Stimulated activated naive CD8-positive, alpha-beta T cell treated with anti-CD3 and anti-CD28 coated beads, Interleukin-15, amount 100 ng/mL, for 72 hours (primary cell): ENCODE measurements at regions not wholly inside any gene's neighbourhood (a gene's known extent, or its start where the extent isn't known, plus 50 kb on each side); places are given as distances from the start of the nearest gene placed in this dataset.
"Not testable (repeated sequence)": the region's sequence is repeated elsewhere in the genome, so short reads cannot be mapped to it uniquely, and the experiment has no call there.

ENCODE experiments used
- ATAC-seq: fragments of 150-1000 bp; cut with Tn5 transposase; 2 replicates; pipeline ENCODE4 v1.10.0; 2021; ENCODE audit warnings: mild to moderate bottlenecking, moderate library complexity
- DNase-seq, 2 donors: peaks; one replicate each; pipeline ENCODE4 v3.0.0; 2021 to 2022
- H3K27ac Mint-ChIP-seq, 2 donors: one replicate each; pipeline ENCODE4 v1.8.0; 2022; ENCODE audit warnings: mild to moderate bottlenecking in 2 of 2, mixed read lengths in 2 of 2, moderate library complexity in 2 of 2
- H3K27me3 Mint-ChIP-seq: one replicate; pipeline ENCODE4 v1.8.0; 2022; ENCODE audit warnings: mixed read lengths
- H3K4me1 Mint-ChIP-seq: one replicate; pipeline ENCODE4 v1.8.0; 2022; ENCODE audit warnings: mild to moderate bottlenecking, mixed read lengths
- H3K4me3 Mint-ChIP-seq, 2 donors: one replicate each; pipeline ENCODE4 v1.8.0; 2022; ENCODE audit warnings: mild to moderate bottlenecking in 2 of 2, mixed read lengths in 2 of 2, moderate library complexity in 1 of 2
- H3K9me3 Mint-ChIP-seq, 2 donors: one replicate each; pipeline ENCODE4 v1.8.0; 2022; ENCODE audit warnings: mixed read lengths in 2 of 2

DNA sequence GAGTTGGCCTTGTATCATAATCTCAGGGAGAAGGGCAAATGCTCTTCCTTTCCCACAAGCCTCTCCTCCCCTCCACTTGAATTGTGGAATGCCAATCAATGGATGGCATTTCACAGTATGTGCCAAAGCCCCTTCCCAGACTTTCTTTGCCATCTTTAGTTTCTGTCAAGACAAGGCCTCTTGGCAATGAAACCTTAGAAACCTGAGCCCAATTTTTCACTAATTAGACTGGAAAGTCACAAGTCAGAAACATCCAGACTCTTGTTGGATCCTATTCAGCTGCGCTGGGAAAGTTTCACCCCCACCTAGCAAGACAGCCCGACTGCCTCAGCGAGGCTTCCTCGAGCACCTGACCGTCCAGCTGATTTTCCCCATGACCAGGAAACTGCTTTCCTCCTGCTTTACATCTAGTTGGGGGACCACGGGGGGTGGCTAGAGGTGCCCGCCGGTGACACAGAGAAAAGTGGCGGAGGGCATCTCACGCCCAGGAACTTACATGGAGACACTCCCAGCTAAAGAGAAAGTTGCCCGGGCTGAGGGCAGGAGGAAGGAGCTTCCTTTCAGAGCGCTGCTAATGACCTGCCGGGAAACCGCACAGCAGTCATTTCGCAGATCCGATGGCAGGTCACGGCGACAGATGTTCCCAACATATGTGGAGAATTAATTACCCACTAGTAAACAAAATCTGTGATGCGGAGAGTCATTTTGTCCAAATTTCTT is 302.6 kb upstream of the RRP15 start:
- DNase-seq (no peak), ATAC-seq (no peak)
- no peaks in the 10 kb centered on the region for H3K4me1 Mint-ChIP-seq
- H3K9me3 Mint-ChIP-seq = peaks cover 0 to 5% of the 10 kb centered on the region in 2 donors
- H3K27me3 Mint-ChIP-seq = no peaks in the 10 kb centered on the region
- no peak overlapping the region for H3K4me3 Mint-ChIP-seq
- no peak overlapping the region for H3K27ac Mint-ChIP-seq

DNA sequence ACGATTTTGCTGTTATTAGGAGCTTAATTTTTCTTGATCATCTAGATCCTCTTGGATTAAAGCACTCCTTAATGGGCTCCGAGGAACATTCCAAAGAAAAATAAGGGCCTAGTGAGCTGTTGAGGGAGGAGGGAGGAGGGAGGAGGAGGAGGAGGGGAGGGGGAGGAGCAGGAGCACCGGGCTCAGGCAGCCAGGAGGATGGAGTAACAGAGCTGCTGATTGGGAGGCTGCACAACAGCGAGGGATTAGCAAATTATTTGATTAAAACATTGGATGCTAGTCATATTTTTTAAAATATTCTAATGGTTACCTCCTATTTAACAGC is 302.1 kb upstream of the RRP15 start:
- Mint-ChIP-seq H3K9me3 (peaks cover 0 to 5% of the 10 kb centered on the region in 2 donors), H3K27me3 (no peaks in the 10 kb centered on the region), H3K4me3 (no peak overlapping the region), H3K4me1 (no peaks in the 10 kb centered on the region), H3K27ac (no peak overlapping the region)
- DNase-seq = no peak
- ATAC-seq = no peak

DNA sequence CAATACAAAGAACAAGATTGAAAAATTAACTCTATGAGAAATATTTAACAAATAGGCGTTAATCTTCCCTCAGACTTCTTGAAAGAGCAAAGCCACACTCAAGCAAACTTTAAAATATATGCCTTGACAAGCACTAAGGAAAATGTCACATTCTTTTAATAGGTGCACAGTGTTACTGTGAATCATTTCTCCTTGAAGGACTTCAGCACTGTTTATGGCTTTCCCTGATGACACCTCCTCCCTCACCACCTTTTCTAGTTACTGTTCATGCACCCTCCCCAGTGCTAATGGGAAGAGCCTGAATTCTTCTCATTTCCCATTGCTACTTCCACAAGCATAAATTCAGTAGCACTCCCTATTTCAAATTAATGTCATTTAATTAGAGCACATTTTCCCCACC is 299.5 kb upstream of the RRP15 start:
- Mint-ChIP-seq H3K4me1 (no peaks in the 10 kb centered on the region), H3K27me3 (no peaks in the 10 kb centered on the region), H3K4me3 (no peak overlapping the region), H3K27ac (no peak overlapping the region), H3K9me3 (no peaks in the 10 kb centered on the region)
- DNase-seq (no peak), ATAC-seq (no peak)

DNA sequence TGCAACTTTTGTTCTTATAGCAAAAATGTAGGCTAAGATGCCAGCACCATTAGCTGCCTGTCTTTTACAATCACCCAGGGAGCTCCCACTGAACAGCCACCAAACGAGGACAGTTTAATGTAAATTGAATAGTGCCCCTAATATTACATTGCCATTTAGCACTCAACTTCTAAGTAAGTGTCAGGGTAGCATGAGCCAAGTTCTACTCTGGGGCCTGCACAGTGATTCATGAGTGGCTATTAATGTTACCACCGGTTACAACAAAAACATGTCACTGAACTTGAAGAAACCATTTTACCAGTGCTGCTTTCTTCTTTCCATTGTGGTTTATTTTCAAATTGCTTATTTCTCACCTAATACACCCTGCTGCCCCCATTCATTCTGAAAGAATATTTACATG is 295.6 kb upstream of the RRP15 start:
- ATAC-seq (no peak), DNase-seq (no peak)
- Mint-ChIP-seq H3K4me1 (no peaks in the 10 kb centered on the region), H3K27me3 (no peaks in the 10 kb centered on the region), H3K27ac (no peak overlapping the region), H3K9me3 (no peaks in the 10 kb centered on the region), H3K4me3 (no peak overlapping the region)

DNA sequence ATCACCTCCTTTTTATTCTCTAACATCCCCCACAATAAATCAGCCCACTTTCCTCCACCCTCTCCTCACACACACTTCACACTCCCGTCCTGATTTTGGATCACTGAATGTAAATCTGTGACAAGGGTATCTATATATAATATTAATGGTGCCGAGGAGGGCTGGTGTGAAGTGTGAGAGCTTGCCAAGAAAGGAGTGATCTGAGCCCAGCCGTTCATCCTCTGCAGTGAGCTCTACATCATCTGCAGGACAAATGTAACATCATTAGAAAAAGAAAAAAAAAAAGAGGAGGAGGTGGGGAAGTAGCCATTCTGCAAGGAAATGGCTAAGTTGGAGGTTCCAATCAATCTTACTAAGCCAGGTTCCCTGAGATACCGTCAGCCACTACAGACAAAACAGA is 291.7 kb upstream of the RRP15 start:
- Mint-ChIP-seq H3K4me1 (no peaks in the 10 kb centered on the region), H3K27me3 (no peaks in the 10 kb centered on the region), H3K4me3 (no peak overlapping the region), H3K9me3 (no peaks in the 10 kb centered on the region), H3K27ac (no peak overlapping the region)
- DNase-seq = no peak
- no peak for ATAC-seq

DNA sequence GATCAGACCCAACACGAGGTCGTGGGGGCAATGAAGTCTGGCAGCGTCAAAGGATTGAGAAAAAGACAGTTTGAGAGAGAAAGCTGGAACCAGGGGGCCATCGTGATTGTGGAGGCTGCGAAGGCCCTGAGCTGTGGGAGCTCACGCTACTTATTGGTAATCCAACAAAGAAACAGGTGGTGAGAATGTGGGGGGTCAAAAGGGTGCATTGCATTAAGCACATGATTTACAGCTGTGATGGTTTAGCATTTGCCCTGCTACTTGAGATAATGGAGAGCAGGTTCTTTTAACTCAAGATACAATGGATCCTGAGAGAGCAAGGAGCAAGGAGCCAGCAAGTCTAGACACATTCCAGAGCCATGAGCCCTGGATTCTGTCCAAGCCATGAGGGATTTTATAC is 276.8 kb upstream of the RRP15 start:
- not testable (repeated sequence) for ATAC-seq, H3K4me3 Mint-ChIP-seq, DNase-seq, H3K27me3 Mint-ChIP-seq, H3K27ac Mint-ChIP-seq, H3K4me1 Mint-ChIP-seq
- H3K9me3 Mint-ChIP-seq = peaks cover 5 to 12% of the 10 kb centered on the region in 2 donors

DNA sequence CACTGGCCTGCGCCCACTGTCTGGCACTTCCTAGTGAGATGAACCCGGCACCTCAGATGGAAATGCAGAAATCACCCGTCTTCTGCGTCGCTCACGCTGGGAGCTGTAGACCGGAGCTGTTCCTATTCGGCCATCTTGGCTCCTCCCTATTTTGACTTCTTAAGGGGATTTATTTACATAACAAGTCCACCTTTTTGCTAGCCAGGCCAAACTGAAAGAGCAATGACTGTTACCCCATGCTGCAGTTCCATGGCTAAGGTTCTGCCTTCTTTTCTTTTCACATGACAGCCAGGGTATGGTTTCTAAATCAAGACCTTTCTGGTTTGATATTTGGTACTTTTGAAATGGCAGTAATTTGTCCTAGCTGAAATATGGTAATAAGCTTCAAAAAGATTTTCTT is 270.0 kb upstream of the RRP15 start:
- not testable (repeated sequence) for H3K27ac Mint-ChIP-seq, DNase-seq, ATAC-seq, H3K4me1 Mint-ChIP-seq, H3K4me3 Mint-ChIP-seq, H3K9me3 Mint-ChIP-seq, H3K27me3 Mint-ChIP-seq

DNA sequence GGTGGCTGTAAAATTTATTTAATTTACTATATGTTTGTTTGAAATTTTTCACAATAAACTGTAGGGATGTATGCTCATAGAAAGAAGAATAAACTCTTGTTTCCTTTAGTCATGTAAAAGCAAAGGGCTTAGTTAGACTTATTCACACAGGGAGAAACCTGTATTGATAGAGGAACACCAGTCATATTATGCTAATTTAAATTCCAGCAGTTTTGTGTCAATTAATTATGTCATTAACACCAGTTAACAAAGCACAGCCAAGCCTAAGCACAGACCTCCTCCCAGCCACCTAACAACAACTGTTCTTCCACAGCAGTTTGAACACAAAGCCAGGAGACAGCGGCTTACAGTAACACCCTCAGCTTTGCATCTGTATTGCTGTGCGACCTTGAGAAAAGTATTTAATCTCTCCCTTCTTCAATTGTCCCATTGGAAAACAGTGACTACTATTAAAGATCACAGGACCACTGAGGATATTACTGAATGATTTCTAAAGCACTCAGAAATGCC is 260.8 kb upstream of the RRP15 start:
- no peaks in the 10 kb centered on the region for H3K27me3 Mint-ChIP-seq
- peaks cover 4 to 16% of the 10 kb centered on the region in 2 donors for H3K9me3 Mint-ChIP-seq
- H3K27ac Mint-ChIP-seq = no peak overlapping the region
- ATAC-seq (no peak), DNase-seq (no peak)
- no peak overlapping the region for H3K4me3 Mint-ChIP-seq
- H3K4me1 Mint-ChIP-seq = no peaks in the 10 kb centered on the region

DNA sequence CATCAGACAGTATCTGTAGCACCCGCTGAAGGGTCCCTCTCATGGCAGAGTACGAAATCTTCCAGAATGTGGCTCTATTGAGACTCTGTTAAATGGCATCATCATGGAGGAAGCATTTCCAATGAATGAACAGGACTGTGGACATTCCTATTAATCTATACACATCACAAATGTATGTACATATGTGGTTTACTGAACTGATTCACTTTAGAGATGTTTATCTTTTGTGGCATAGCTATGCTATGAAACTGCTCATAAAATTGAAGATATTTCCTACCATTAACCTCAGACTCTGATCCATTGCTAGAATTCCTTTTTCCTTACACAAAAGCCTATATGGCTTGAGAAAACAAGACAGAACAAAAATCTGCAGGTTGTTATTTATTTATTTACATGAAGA is 259.6 kb upstream of the RRP15 start:
- H3K4me3 Mint-ChIP-seq = no peak overlapping the region
- H3K27me3 Mint-ChIP-seq = no peaks in the 10 kb centered on the region
- peaks cover 4 to 11% of the 10 kb centered on the region in 2 donors for H3K9me3 Mint-ChIP-seq
- H3K4me1 Mint-ChIP-seq = no peaks in the 10 kb centered on the region
- no peak overlapping the region for H3K27ac Mint-ChIP-seq
- DNase-seq = no peak
- ATAC-seq = no peak

DNA sequence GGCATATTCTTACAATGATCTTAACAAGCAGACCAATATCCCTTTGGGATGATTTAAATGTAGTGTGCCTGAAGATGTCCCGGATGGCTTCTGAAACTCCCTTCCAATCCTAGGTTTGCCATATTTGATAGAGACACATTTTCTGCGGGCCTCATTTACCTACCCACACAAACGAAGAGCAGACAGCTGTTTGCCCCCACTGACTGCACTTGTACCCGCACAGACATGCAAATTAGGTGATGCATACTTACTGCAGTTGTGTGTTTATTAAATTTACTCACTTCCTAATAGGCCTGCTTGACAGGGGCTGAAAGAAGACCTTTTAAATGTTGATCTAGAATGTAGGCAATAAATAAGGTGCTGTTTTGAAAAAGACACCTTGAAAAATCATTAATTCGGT is 257.9 kb upstream of the RRP15 start:
- Mint-ChIP-seq H3K9me3 (peaks cover 4 to 11% of the 10 kb centered on the region in 2 donors), H3K4me1 (no peaks in the 10 kb centered on the region), H3K27ac (no peak overlapping the region), H3K27me3 (no peaks in the 10 kb centered on the region), H3K4me3 (no peak overlapping the region)
- ATAC-seq (no peak), DNase-seq (no peak)

DNA sequence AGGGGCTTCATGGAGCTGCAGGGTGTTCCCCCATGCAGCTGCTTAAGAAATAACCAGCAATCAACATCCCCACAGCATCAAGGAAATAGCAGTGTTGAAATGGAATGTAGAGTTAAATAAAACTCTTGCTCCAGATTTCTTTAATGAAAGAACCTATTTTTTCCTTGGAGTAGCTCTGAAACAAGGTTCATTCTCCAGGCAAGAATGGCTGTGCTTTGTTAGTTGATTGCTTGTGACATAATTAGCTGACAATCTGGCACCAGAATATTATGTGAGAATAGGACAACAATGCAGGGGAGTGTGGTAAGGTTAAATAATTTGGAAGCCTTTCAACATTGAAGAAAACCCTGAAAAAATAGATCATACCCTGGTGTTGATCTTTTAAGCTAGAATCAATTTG is 254.2 kb upstream of the RRP15 start:
- Mint-ChIP-seq H3K27me3 (no peaks in the 10 kb centered on the region), H3K9me3 (no peaks in the 10 kb centered on the region), H3K4me1 (no peaks in the 10 kb centered on the region), H3K27ac (no peak overlapping the region), H3K4me3 (no peak overlapping the region)
- no peak for ATAC-seq
- DNase-seq = no peak

DNA sequence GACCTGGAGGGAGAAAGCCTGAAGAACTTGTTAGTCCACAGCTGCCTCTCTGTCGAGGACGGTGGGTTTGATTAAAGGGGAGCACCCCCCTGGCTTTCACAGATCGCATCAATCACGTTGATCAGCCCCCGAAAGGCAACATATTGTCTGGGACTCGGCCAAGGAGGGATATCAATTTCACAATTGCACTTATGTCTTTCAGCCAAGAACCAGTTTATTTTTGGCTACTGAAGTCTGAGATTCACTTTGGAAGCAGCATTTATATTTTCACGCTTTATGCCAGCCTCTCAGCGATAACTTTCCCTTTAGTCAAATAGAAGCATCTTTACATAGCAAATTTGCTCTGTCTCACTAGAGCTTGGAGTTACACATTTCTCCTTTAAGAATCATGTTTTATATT is 253.2 kb upstream of the RRP15 start:
- Mint-ChIP-seq H3K4me1 (no peaks in the 10 kb centered on the region), H3K4me3 (no peak overlapping the region), H3K27me3 (no peaks in the 10 kb centered on the region), H3K27ac (no peak overlapping the region), H3K9me3 (no peaks in the 10 kb centered on the region)
- DNase-seq = no peak
- ATAC-seq = no peak

DNA sequence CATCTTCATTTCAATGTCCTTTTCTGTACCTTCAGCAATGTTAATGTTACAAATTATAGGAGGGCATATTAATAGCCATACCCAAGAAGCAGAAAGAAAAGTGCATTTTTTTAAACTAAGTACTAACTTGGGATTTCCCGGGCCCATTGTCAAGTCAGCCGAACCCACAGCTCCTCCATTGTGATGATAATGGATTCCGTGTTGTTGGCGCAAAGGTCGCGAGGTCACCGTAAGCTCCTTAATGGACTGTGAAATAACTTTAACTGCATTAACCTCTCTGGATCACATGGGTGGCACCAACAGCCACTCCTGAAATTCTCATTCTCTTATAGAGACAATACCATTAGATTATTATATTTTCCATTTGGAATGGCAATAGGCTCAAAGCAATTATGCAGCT is 250.6 kb upstream of the RRP15 start:
- H3K9me3 Mint-ChIP-seq = peaks cover 0 to 4% of the 10 kb centered on the region in 2 donors
- ATAC-seq = no peak
- H3K27ac Mint-ChIP-seq = no peak overlapping the region
- H3K27me3 Mint-ChIP-seq = no peaks in the 10 kb centered on the region
- no peaks in the 10 kb centered on the region for H3K4me1 Mint-ChIP-seq
- no peak for DNase-seq
- H3K4me3 Mint-ChIP-seq = no peak overlapping the region

DNA sequence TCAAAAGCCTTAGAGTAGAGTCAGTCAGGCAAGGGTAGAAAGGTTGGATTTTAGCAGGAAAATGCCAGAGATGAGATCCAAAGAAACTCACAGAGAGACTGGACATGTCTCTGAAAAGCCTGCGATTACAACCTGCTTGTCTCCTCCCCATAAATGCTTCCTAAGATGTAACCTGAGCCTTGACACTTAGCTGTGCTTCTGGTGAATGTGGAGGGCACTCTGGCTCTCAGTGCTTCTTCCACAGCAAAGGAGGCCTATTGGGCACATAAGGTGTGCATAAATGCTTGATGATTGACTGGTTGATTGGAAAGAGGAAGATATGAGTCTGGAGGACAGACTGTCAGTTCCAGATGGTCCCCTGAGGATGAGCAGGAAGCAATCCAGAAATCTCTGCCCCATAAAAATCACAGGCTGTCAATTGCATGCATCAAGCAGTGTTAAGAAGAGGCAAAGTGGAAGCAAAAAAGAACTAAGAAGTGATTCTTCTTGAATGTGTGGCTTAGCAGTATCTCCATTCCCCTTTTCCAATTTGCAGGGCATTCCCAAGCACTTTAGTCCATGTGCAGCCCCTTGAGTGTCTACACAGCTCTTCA is 236.2 kb upstream of the RRP15 start:
- Mint-ChIP-seq H3K4me1 (no peaks in the 10 kb centered on the region), H3K27ac (no peak overlapping the region), H3K9me3 (peaks cover 0 to 11% of the 10 kb centered on the region in 2 donors), H3K4me3 (no peak overlapping the region), H3K27me3 (no peaks in the 10 kb centered on the region)
- DNase-seq (no peak), ATAC-seq (no peak)

DNA sequence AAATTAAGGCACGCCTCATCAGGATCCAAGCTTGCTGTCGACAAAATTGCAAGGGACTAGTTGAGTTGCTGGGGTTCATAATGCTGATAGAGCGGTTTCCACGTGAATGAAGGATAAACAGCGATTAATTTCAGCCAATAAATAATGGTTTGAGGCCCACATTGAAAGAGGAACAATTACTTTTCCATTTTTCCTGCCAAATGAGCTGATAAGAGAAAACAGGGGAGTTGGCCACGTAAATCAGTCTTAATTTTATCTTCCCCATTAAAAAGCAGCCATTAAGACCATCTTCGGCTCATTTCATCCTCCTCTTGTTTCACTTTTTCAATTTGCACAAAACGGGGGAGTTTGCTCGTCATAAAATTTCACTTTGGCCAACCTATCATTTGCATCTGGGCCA is 235.5 kb upstream of the RRP15 start:
- no peak overlapping the region for H3K27ac Mint-ChIP-seq
- no peak for ATAC-seq
- DNase-seq = no peak
- H3K9me3 Mint-ChIP-seq = peaks cover 0 to 5% of the 10 kb centered on the region in 2 donors
- no peaks in the 10 kb centered on the region for H3K4me1 Mint-ChIP-seq
- H3K27me3 Mint-ChIP-seq = no peaks in the 10 kb centered on the region
- no peak overlapping the region for H3K4me3 Mint-ChIP-seq

DNA sequence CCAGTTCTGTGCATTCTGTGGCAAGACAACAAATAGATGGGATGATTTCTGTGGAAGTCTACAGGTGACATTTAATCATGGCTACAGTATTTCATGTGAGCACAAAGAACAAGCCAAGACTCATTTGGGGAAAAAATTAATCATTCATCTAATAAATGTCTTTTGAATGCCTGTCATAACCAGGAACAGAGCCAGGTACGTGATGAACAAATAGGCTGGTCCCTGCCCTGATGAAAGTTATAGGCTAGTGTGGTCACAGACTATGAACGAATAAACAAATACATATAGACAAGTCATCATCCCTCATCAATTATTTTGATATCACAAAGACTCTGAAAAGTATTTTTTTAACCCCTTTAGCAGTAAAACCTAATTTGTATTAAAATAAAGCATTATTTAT is 226.4 kb upstream of the RRP15 start:
- H3K27ac Mint-ChIP-seq = no peak overlapping the region
- no peak for ATAC-seq
- no peaks in the 10 kb centered on the region for H3K9me3 Mint-ChIP-seq
- no peaks in the 10 kb centered on the region for H3K27me3 Mint-ChIP-seq
- H3K4me1 Mint-ChIP-seq = no peaks in the 10 kb centered on the region
- no peak overlapping the region for H3K4me3 Mint-ChIP-seq
- no peak for DNase-seq

DNA sequence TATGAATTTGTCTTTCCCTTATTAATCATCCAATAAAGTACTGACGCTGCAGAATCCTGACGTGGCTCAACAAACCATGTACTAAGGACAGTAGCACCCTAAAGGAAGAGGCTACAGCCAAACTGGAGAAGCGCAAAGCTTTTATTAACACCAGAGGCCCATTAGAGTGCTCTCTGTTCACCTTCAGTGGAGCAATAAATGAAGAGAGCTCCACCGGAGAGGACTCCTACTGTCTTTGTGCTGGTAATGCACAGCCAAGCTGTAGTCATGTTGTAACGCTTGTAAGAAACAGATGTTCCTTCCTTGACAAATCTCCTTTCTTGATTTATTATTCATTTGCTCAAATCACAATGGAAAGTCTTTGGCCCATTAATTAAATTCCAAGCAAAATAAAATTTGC is 220.7 kb upstream of the RRP15 start:
- Mint-ChIP-seq H3K27me3 (no peaks in the 10 kb centered on the region), H3K27ac (no peak overlapping the region), H3K4me3 (no peak overlapping the region), H3K4me1 (no peaks in the 10 kb centered on the region), H3K9me3 (no peaks in the 10 kb centered on the region)
- DNase-seq (no peak), ATAC-seq (no peak)
